C4-2B (cell line): ENCODE measurements at regions not wholly inside any gene's neighbourhood (a gene's known extent, or its start where the extent isn't known, plus 50 kb on each side); places are given as distances from the start of the nearest gene placed in this dataset.

Experiments
- ZFX ChIP-seq: fragments of 450-650 bp; IDR thresholded peaks from 2 replicates; pipeline ENCODE4 v1.6.1; 2017
- TF ChIP-seq, protein P1 (sequence below): fragments of 450-650 bp; conservative IDR thresholded peaks from 2 replicates; pipeline ENCODE4 v1.5.1; 2017; ENCODE audit warnings: mild to moderate bottlenecking

DNA sequence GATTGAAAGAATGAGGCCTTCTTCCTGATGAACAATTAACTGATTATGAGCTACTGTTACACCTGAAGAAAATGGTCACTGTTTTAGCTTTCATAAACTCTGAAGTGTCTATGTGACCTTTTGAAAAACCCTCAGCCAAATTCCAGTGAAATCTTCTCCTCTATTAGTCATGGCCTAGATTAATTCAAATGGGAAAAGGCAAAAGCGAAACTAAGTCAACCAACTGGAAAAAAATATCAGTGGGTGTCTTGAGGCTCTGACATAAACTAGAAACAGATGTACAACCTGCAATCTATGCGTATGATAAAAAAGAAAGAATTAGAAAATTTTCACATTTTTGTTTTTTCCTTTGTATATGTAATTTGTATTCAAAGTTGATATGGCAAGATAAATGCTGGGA is 169.4 kb upstream of the BANK1 start:
- TF ChIP-seq, protein P1, sequence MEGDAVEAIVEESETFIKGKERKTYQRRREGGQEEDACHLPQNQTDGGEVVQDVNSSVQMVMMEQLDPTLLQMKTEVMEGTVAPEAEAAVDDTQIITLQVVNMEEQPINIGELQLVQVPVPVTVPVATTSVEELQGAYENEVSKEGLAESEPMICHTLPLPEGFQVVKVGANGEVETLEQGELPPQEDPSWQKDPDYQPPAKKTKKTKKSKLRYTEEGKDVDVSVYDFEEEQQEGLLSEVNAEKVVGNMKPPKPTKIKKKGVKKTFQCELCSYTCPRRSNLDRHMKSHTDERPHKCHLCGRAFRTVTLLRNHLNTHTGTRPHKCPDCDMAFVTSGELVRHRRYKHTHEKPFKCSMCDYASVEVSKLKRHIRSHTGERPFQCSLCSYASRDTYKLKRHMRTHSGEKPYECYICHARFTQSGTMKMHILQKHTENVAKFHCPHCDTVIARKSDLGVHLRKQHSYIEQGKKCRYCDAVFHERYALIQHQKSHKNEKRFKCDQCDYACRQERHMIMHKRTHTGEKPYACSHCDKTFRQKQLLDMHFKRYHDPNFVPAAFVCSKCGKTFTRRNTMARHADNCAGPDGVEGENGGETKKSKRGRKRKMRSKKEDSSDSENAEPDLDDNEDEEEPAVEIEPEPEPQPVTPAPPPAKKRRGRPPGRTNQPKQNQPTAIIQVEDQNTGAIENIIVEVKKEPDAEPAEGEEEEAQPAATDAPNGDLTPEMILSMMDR, result no peak
- TF ChIP-seq ZFX, result no peak
